ENCODE measurements at regions not wholly inside any gene's neighbourhood (a gene's known extent, or its start where the extent isn't known, plus 50 kb on each side); places are given as distances from the start of the nearest gene placed in this dataset.

DNA sequence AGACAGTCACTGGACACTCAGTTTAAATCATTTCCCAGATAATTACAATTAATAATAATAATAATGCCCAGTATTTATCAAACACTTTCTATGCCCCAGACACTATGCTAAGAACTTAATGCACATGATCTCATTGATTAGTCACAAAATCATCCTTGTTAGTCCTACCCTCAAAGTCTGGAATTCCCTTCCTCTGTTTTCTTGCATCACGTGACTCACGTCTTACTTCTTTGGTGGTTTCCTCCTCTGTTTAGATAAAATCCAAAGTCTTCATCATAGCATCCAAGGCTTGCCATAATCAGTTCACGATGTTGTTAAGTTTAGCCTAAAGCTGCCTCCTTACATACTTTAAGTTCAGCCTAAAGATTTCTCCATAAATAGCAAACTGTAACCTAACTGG, 471.9 kb downstream of the PMP22 start:
- H3K4me3 ChIP-seq (ENCODE audit: low read length): no peak overlapping the region
- DNase-seq (ENCODE audit: low read depth, low spot score): no peak

DNA sequence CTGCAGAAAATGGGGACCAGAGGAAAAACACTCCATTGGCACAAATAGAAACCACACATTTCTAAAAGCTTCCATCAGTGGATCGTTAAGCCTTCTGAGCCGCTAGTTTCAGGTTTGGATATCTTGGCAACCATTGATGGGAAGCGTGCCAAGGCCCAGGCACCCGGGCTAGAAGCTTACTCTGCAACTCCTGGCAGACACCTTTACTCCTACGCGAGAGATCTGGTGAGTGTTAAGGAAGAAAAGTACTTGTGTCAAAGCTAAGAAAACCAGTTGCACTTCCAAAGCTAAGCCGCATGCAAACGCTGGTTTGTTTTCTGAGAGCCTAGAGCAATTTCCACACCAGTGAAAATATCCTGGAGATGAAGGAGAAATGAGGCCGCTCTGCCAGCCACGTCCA, 472.4 kb downstream of the PMP22 start:
- DNase-seq (ENCODE audit: low read depth, low spot score): no peak

DNA sequence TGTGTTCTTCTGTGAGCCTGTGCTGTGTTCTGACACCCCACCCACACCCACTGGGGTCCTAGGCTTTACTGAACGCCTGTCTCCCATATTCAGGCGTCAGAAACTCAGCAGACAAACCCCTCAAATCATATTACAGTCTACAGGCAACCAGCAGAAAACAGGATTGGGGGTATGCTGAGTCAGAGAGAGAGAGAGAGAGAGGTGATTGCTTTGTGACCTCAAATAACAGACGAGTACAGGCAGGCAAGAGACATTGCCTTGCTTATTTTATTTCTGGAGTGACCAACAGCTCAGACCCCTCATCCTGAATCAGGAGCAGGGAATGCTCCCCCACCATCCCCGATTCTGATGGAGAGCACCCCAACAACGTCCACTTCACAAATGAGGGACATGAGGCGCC, 473.9 kb downstream of the PMP22 start:
- H3K4me3 ChIP-seq (ENCODE audit: low read length): no peak overlapping the region
- no peak for DNase-seq (ENCODE audit: low read depth, low spot score)

More for the DNA sequence above, 472.4 kb downstream of the PMP22 start:
- H3K4me3 ChIP-seq (ENCODE audit: low read length): no peak overlapping the region

DNA sequence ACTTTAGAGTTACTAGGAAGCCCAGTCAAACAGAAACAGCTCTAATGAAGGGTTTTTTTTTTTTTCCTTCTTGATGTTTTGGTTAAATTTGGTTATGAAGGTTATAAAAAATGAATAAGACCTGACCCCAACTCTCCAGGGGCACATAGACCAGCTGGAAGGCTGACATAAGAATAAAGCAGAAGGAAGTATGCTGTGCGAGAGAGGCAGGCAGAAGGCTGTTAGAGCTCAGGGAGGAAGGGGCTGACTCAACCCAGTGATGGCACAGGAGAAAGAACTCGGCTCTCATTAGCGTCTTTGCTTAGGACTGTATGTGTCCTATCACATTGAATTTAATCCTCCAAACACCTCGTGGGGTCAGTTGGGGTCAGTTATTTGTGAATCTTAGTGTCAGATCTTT, 474.6 kb downstream of the PMP22 start:
- H3K4me3 ChIP-seq (ENCODE audit: low read length): no peak overlapping the region
- DNase-seq (ENCODE audit: low read depth, low spot score): no peak

DNA sequence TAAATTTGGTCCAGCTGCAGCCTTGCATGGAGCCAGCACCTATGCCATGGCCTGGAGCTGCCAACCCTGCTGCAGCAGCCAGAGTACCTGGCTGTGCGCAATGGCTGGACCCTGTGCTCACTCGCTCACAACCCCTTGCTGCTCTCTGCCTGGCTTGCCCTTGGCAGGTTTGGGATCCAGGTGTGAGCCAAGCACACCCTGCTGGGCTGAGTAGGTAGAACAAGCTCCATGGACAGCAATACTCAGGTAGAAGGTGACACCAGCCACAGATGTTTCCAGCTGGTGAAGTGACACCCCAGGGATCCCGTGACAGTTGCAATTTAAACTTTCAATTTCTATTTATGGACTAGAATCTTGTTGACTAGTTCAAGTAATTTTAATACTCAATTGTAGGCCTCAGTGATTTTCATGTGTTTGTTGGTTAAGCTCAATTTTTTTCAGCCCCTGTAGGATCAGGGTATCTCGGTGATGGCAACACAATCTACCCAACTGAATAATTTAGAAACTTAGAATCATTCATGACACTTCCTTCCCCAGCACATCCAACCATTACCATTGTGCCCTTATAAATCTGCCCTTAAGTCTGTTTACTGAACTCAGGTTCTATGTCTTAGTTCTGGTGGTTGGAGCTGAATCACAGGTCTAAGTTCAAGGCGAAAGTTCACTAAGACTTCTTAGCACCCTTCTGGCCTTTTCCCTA, 480.0 kb downstream of the PMP22 start:
- no peak for DNase-seq (ENCODE audit: low read depth, low spot score)
- H3K4me3 ChIP-seq (ENCODE audit: low read length): no peak overlapping the region

DNA sequence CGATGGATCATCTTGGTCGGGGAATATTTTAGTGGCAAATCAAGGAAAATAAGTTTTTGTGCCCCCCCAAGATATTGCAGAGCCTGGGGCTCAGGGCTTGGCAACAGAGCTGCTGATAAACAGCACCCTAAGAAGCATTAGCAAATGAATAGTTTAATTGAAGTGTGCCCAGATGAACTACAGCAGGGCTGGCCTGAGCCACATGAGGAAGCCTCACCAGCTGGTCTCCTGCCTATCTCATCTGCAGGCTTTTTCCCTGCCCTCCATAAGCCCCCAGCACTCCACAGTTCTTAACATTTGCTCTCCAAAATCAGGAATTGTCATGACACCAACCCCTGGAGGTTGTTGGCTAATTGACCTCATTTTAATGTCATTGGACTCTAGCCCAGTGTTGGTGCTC, 480.2 kb downstream of the HS3ST3B1 start:
- no peak for DNase-seq (ENCODE audit: low read depth, low spot score)
- H3K4me3 ChIP-seq (ENCODE audit: low read length): no peak overlapping the region

DNA sequence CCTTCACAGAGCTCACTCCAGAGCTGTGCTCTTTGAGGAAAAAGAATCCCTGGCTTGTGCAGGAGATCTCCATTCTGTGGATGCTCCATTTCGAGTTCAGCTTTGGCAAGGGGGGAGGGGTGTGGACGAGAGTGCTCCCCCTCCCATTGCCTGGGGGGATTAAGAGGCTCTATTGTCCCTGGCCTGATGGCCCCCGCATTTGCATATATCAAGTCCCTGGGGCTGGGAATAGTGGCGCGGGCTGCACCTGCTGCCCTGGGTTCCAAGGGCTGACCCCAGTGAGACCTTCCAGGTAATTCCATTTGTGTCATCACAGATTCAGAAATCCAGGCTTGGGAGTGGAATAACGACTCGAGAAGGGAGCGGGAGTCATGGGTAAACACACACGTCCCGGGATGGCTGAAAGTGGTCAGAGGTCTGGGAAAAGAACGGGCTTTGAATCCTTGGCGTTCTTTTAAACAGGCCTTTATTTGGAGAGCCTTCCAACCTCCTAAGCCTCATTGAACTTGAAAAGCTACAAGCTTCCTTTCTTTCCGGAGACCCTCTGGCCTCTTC, 479.3 kb downstream of the HS3ST3B1 start:
- no peak overlapping the region for H3K4me3 ChIP-seq (ENCODE audit: low read length)
- DNase-seq (ENCODE audit: low read depth, low spot score): no peak

DNA sequence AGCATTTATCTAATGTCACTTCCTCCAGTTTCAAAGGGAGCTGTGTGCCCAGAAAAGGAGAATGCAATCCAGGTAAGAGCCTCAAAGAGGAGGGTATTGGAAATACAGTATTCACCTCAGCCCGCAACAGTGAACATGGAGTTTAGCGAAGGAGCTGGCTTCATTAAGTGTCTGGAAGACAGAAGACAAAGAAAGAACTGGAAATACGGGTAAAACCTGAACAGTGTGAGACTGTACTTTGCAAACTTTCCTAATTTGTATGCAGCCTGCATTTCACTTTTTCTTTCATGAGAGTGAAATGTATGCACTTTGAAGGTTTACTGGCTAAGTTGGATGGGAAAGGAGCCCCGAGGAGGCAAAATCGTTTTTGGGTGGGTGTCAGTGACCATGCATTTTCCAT, 478.4 kb downstream of the HS3ST3B1 start:
- no peak for DNase-seq (ENCODE audit: low read depth, low spot score)

DNA sequence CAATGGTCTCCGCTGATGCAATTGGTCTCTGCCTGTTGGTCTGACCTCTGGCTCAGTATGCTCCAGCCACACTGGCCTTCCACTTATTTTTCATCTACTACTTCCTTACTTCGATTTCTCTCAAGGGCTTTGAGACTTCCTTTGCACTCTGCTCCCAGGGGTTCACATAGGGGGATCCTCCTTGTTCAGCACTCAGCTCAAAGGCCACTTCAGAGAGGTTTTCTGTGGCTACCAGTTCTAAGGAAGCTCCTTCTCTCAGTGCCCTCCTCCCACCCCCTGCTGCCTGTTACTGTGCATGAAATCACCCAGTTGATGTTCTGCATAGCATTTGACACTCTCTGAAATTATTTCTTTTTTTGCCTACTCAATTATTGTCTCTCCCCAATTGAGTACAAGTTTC, 476.4 kb downstream of the HS3ST3B1 start:
- H3K4me3 ChIP-seq (ENCODE audit: low read length): no peak overlapping the region
- DNase-seq (ENCODE audit: low read depth, low spot score): no peak

More for the DNA sequence above, 478.4 kb downstream of the HS3ST3B1 start:
- H3K4me3 ChIP-seq (ENCODE audit: low read length): no peak overlapping the region

DNA sequence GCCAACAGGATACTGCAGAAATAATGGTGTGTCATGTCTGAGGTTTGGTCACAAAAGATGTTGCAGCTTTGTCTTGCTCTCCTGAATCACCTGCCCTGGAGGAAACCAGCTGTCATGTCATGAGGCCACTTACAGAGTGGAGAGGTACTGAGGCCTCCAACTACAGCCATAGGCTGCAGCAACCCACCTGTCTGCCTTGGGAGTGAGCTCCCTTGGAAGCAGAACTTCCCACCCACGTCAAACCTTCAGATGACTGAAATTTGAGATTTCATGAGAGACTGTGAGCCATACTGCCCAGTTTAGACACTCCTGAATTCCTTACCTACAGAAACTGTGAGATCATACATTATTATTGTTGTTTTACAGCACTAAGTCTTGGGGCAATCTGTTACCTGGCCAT, 475.9 kb downstream of the HS3ST3B1 start:
- no peak overlapping the region for H3K4me3 ChIP-seq (ENCODE audit: low read length)
- no peak for DNase-seq (ENCODE audit: low read depth, low spot score)

DNA sequence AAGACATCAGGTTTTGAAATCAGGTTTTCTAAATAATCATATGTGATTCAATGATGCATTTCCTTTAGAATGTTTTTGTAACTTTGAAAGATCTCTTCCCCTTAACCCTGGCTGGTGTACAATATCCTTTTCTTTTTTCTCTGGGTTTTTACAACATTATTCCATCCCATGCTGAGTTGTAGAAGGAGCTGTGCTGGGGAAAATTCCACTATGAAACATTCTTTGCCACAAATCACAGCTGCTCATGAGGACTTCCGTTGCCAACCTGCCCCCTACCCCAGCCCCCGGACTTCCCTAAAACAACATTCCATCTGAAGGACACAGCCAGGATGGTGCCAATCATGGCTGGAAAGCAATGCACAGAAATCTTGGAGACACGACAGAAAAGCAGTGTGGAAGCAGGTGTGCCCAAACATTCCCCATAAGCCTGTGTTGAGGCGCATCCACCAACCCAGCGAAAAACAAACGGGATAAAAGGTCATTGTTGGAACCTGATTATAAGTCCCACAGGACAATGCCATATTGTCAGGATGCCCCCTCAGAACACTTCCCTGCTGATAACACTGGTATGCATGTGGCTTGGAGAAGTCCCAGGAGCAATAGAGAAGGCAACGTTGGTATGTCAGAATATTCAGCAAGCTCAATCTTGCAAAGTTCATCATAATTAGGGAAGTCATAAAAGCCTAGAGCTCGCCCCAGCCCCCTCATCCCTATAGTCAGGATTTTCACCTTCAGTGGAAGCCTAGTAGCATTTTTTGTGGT, 475.0 kb downstream of the HS3ST3B1 start:
- DNase-seq (ENCODE audit: low read depth, low spot score): no peak
- H3K4me3 ChIP-seq (ENCODE audit: low read length): no peak overlapping the region

DNA sequence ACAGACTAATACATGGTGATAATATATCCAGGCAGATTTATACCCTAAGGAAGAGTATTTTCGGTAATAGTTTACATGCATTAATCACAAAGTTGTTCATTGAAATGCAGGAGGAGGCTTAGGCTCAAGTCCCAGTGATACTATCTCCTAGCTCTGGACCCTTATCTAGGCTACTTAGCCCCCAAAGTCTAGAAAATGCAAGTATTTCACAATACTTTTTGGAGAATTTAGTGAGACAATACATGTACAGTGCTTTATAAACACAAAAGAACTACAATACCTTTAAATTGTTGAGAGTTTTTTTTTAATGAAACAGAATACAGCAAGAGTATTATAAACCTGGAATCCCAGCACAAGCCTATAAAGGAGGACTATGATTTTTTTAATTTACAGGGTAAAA, 473.9 kb downstream of the HS3ST3B1 start:
- DNase-seq (ENCODE audit: low read depth, low spot score): no peak
- no peak overlapping the region for H3K4me3 ChIP-seq (ENCODE audit: low read length)

DNA sequence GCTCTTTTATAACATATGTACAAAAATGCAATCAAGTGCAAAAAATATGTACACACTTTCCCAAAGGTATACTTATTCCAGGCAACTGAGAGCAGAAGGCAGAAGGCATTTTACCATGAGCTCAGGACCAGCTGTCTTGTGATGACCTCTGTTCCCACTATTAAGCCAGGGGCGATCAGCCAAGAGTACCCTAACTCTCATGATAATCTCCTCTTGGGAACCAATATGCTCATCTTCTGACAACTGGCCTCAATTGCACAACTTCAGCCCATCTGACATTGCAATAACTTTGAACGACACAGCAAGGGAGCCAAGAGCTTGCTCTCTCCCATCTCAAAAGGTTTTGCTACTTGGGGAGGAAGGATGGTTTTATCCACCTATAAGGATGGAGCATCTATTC, 471.9 kb downstream of the HS3ST3B1 start:
- no peak for DNase-seq (ENCODE audit: low read depth, low spot score)
- H3K4me3 ChIP-seq (ENCODE audit: low read length): no peak overlapping the region

DNA sequence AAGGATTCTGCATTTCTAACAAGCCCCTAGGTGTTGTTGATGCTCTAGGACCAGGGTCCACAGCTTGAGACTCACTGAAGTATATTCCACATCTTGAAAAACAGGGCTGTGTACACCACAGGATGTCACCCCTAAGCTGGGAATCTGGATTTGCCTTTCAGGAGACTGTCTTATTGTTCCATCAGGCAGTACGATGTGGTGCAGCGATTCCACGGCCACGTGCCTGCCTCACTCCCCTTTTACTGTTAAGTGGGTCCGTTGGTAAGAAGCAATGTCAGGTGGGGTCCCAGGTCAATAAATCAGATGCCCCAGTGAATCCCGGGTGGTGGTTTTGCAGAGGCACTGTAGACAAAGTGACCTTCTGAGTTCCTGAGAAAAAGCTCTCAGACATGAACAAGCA, 470.7 kb downstream of the HS3ST3B1 start:
- no peak overlapping the region for H3K4me3 ChIP-seq (ENCODE audit: low read length)
- no peak for DNase-seq (ENCODE audit: low read depth, low spot score)

DNA sequence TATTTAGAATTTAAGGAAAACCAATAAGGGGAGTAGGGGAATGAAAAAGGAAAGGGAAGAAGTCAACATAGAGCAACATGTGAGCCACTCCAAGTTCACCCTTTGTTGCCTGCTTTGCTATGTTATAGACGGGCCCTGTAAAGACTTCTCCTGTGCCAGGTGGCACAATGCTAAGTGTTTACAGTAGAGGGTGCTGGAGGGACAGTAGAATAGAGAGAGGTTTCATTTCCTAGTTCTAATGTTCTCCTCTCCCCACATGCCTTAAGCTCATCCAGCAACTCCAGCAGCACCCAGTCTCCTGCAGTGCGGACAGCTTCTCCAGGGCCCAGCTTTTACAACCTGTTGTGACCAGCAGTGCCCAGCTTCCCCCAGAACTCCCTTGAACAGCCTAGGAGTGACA, 468.0 kb downstream of the HS3ST3B1 start:
- DNase-seq (ENCODE audit: low read depth, low spot score): no peak
- no peak overlapping the region for H3K4me3 ChIP-seq (ENCODE audit: low read length)

DNA sequence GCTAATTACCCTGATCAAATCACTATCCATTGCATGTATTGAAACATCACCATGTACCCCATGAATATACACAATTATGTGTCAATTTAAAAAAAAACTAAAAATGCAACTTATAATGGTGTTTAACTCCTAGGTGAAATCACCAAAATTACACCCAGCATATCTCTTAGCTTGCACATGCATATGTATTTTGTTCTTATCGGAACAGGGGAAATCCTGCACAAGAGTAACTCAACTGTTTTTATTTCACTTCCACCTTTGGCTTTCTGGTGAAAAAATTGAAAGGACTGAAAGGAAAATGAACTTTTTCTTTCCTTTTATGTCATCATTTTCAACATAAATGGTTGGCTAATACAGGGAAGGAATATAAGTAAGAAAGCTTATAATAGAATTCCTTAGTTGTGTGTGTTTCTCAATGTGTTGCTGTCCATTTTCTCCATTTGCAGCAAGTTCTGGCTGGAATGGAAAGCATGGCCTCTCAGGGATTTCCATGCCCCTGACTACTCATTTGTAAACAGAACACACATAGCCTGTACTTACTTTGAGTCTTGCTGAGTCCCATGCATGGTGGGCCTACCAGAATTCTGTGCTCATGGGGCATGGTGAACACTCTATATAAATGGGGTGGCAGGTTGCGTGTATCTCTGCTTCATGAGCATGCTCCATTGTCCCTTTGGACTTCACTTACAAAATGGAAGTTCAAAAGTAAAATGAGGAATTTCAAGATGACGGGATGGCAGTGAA, 462.0 kb downstream of the HS3ST3B1 start:
- H3K4me3 ChIP-seq (ENCODE audit: low read length): no peak overlapping the region
- no peak for DNase-seq (ENCODE audit: low read depth, low spot score)

DNA sequence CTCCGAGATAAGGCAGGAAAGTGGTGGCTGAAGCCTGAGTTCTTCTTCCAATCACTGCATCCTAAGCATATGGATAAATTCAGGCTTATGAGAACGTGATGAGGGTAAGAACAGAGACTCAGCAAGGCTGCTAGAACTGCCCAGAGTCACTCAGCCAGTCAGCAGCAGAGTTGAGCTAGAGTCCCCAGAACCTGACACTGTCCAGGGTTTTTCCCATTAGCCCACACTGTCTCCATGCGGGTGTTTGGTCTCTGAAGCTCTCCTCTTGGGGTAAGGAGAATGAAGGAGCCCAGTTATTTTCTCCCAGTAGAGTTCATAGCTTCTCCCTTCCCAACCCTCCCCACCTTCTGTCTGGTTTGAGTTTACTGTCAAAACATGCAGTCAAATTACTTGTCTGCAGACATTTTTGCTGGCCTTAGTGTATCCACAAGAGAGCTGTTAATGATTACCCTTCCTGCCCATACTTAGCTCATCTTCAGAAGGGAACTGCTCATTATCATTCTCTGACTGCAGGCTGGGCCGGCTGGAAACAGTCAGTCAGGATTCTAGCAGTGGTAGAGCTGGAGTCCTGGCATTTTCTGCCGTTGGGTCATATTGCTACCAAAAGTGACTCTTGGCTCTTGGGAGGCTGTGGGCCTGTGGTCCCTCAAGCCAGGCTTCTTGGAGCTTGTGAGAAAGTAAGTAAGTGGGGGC, 460.0 kb downstream of the HS3ST3B1 start:
- H3K4me3 ChIP-seq (ENCODE audit: low read length): no peak overlapping the region
- DNase-seq (ENCODE audit: low read depth, low spot score): no peak

DNA sequence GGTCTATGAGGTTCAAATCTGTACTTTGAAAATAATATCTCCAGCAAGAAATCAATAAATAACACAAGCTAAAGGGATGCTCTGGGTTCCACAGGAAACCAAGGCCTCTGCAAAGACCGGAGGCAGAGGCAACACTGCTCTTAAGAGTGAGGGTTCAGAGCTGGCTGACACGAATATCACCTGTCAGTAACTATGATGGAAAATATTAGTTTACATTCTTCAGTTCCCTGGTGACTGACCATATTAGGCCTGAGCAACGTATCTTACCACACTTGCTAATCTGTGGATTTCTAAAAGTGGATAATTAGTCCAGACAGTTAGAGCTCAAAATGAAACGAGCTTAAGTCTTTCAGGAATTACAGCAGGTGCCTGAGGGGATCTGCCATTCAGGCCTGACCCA, 459.3 kb downstream of the HS3ST3B1 start:
- no peak overlapping the region for H3K4me3 ChIP-seq (ENCODE audit: low read length)
- DNase-seq (ENCODE audit: low read depth, low spot score): no peak

DNA sequence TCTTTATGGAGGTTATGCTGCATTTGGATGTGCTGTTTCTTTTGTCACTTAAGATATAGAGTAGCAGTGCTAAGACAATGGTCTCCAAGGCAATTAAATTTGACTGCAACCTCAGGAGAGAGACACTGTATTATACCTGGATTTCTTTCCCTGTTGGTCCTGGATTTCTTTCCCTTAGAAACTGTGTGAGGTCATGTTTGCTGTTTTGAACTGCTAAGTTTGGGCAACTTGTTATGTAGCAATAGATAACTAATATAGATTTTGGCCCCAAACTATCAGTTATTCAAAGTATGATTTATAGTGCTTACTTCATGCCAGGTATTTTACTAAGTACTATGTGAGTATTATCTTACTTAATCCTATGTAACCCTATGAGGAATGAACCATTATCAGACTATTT, 458.4 kb downstream of the HS3ST3B1 start:
- no peak overlapping the region for H3K4me3 ChIP-seq (ENCODE audit: low read length)
- DNase-seq (ENCODE audit: low read depth, low spot score): no peak
